Ishikawa (cell line): ENCODE measurements at regions not wholly inside any gene's neighbourhood (a gene's known extent, or its start where the extent isn't known, plus 50 kb on each side); places are given as distances from the start of the nearest gene placed in this dataset.

Source experiments
- CEBPB ChIP-seq: IDR thresholded peaks from 2 replicates; pipeline ENCODE4 v1.6.1; 2012
- CREB1 ChIP-seq: IDR thresholded peaks from 2 replicates; pipeline ENCODE4 v1.6.1; 2012; ENCODE audit warnings: low read depth
- EGR1 ChIP-seq: IDR thresholded peaks from 2 replicates; pipeline ENCODE4 v1.6.1; 2012
- EP300 ChIP-seq: IDR thresholded peaks from 2 replicates; pipeline ENCODE4 v1.6.1; 2012; ENCODE audit warnings: borderline replicate concordance
- FOXM1 ChIP-seq: IDR thresholded peaks from 2 replicates; pipeline ENCODE4 v1.6.1; 2012; ENCODE audit warnings: low read depth, borderline replicate concordance
- MAX ChIP-seq: IDR thresholded peaks from 2 replicates; pipeline ENCODE4 v1.6.1; 2012
- NFIC ChIP-seq: IDR thresholded peaks from 2 replicates; pipeline ENCODE4 v1.6.1; 2012
- RAD21 ChIP-seq: IDR thresholded peaks from 2 replicates; pipeline ENCODE4 v1.6.1; 2012; ENCODE audit warnings: low read depth
- REST ChIP-seq: IDR thresholded peaks from 2 replicates; pipeline ENCODE4 v1.6.1; 2012; ENCODE audit warnings: low read depth, mild to moderate bottlenecking
- TAF1 ChIP-seq: IDR thresholded peaks from 2 replicates; pipeline ENCODE4 v1.6.1; 2012; ENCODE audit warnings: low read depth, mild to moderate bottlenecking
- TCF12 ChIP-seq: IDR thresholded peaks from 2 replicates; pipeline ENCODE4 v1.6.1; 2012; ENCODE audit warnings: low read depth
- TEAD4 ChIP-seq: IDR thresholded peaks from 2 replicates; pipeline ENCODE4 v1.6.1; 2012
- USF1 ChIP-seq: IDR thresholded peaks from 2 replicates; pipeline ENCODE4 v1.6.1; 2012
- YY1 ChIP-seq: IDR thresholded peaks from 2 replicates; pipeline ENCODE4 v1.6.1; 2012; ENCODE audit warnings: low read depth
- ZBTB7A ChIP-seq: IDR thresholded peaks from 2 replicates; pipeline ENCODE4 v1.6.1; 2012; ENCODE audit warnings: low read depth

GRCh38 chrX:45815441-45815840, 614.8 kb upstream of the DIPK2B start:
- TF ChIP-seq FOXM1, result no peak
- no peak for TF ChIP-seq ZBTB7A
- TF ChIP-seq USF1, result no peak
- no peak for TF ChIP-seq MAX
- no peak for TF ChIP-seq YY1
- no peak for TF ChIP-seq REST
- no peak for TF ChIP-seq NFIC
- TF ChIP-seq EP300, result no peak
- TF ChIP-seq CEBPB, result no peak

- TF ChIP-seq RAD21, result no peak
- no peak for TF ChIP-seq CEBPB
- no peak for TF ChIP-seq EGR1
- TF ChIP-seq USF1, result no peak
- no peak for TF ChIP-seq TCF12
- TF ChIP-seq TEAD4, result no peak
Observed at GRCh38 chrX:45811326-45811725, 610.6 kb upstream of the DIPK2B start.

- TF ChIP-seq CEBPB (peak; percentile 90), TEAD4 (peak; percentile 76), USF1 (no peak)
Observed at GRCh38 chrX:45807572-45808425, 607.1 kb upstream of the DIPK2B start.

GRCh38 chrX:45806410-45807121, 605.9 kb upstream of the DIPK2B start:
- TF ChIP-seq MAX, result no peak

- TF ChIP-seq CREB1 (no peak), MAX (no peak), EGR1 (no peak), EP300 (no peak), ZBTB7A (no peak), USF1 (no peak), NFIC (no peak), YY1 (no peak), TCF12 (no peak), CEBPB (no peak), REST (no peak), RAD21 (no peak), TAF1 (no peak), TEAD4 (no peak), FOXM1 (no peak)
Observed at GRCh38 chrX:45804276-45804675, 603.6 kb upstream of the DIPK2B start.
